ENCODE measurements at regions not wholly inside any gene's neighbourhood (a gene's known extent, or its start where the extent isn't known, plus 50 kb on each side); places are given as distances from the start of the nearest gene placed in this dataset.
"Not testable (repeated sequence)": the region's sequence is repeated elsewhere in the genome, so short reads cannot be mapped to it uniquely, and the experiment has no call there.

- Histone ChIP-seq H3K27ac (no peak overlapping the region), H3K4me3 (no peak overlapping the region)
- no peak for TF ChIP-seq CTCF (IDR thresholded peaks at IDR 0.05)
- DNase-seq (ENCODE audit: low spot score), result no peak
Measured at GRCh38 chr5:155556222-155556621, 542.7 kb downstream of the KIF4B start.

- Histone ChIP-seq H3K4me3 (no peak overlapping the region), H3K27ac (no peak overlapping the region)
- TF ChIP-seq CTCF (IDR thresholded peaks at IDR 0.05), result no peak
- no peak for DNase-seq (ENCODE audit: low spot score)
Measured at GRCh38 chr5:155556700-155557099, 543.1 kb downstream of the KIF4B start.

GRCh38 chr5:155562158-155562557, 548.6 kb downstream of the KIF4B start:
- TF ChIP-seq CTCF (IDR thresholded peaks at IDR 0.05), result no peak
- no peak overlapping the region for H3K4me3 ChIP-seq
- H3K27ac ChIP-seq, result no peak overlapping the region
- DNase-seq (ENCODE audit: low spot score), result no peak

GRCh38 chr5:155564541-155564940, 551.0 kb downstream of the KIF4B start:
- TF ChIP-seq CTCF (IDR thresholded peaks at IDR 0.05), result no peak
- no peak overlapping the region for H3K27ac ChIP-seq
- H3K4me3 ChIP-seq, result no peak overlapping the region
- no peak for DNase-seq (ENCODE audit: low spot score)

GRCh38 chr5:155575861-155576260, 562.3 kb downstream of the KIF4B start:
- no peak overlapping the region for H3K4me3 ChIP-seq
- TF ChIP-seq CTCF (IDR thresholded peaks at IDR 0.05), result no peak
- no peak for DNase-seq (ENCODE audit: low spot score)
- H3K27ac ChIP-seq, result no peak overlapping the region

GRCh38 chr5:155586808-155587207, 573.3 kb downstream of the KIF4B start:
- H3K4me3 ChIP-seq; H3K27ac ChIP-seq; DNase-seq (ENCODE audit: low spot score): not testable (repeated sequence)

- Histone ChIP-seq H3K27ac (no peak overlapping the region), H3K4me3 (no peak overlapping the region)
- TF ChIP-seq CTCF (IDR thresholded peaks at IDR 0.05), result no peak
- DNase-seq (ENCODE audit: low spot score), result no peak
Measured at GRCh38 chr5:155587458-155587857, 573.9 kb downstream of the KIF4B start.

- no peak for TF ChIP-seq CTCF (IDR thresholded peaks at IDR 0.05)
- no peak overlapping the region for H3K4me3 ChIP-seq
- no peak overlapping the region for H3K27ac ChIP-seq
- no peak for DNase-seq (ENCODE audit: low spot score)
Measured at GRCh38 chr5:155591273-155591672, 577.7 kb downstream of the KIF4B start.
